Stimulated activated naive CD4-positive, alpha-beta T cell (primary cell): ENCODE measurements at regions not wholly inside any gene's neighbourhood (a gene's known extent, or its start where the extent isn't known, plus 50 kb on each side); places are given as distances from the start of the nearest gene placed in this dataset.
"Not testable (repeated sequence)": the region's sequence is repeated elsewhere in the genome, so short reads cannot be mapped to it uniquely, and the experiment has no call there.

Experiments
- DNase-seq, 6 experiments: peaks; one replicate each; lab custom pipeline; 2025; lab: John Stamatoyannopoulos, UW

GRCh38 chr5:122515210-122515609 is 203.2 kb downstream of the SNCAIP start:
- DNase-seq = not testable (repeated sequence)

- DNase-seq = no peak
Observed at GRCh38 chr5:122515709-122516431, 203.8 kb downstream of the SNCAIP start.

- DNase-seq = no peak
Observed at GRCh38 chr5:122516432-122516743, 204.4 kb downstream of the SNCAIP start.

- DNase-seq = no peak
Observed at GRCh38 chr5:122517091-122517490, 205.1 kb downstream of the SNCAIP start.

GRCh38 chr5:122523776-122524175 is 211.7 kb downstream of the SNCAIP start:
- no peak for DNase-seq

- DNase-seq = no peak
Observed at GRCh38 chr5:122527547-122527946, 215.5 kb downstream of the SNCAIP start.

GRCh38 chr5:122532035-122532434 is 220.0 kb downstream of the SNCAIP start:
- DNase-seq = no peak

GRCh38 chr5:122533825-122534224 is 221.8 kb downstream of the SNCAIP start:
- DNase-seq = no peak

- no peak for DNase-seq
Observed at GRCh38 chr5:122534829-122535228, 222.8 kb downstream of the SNCAIP start.

GRCh38 chr5:122541388-122541787 is 229.4 kb downstream of the SNCAIP start:
- no peak for DNase-seq

GRCh38 chr5:122545986-122546385 is 228.9 kb upstream of the SNX2 start:
- no peak for DNase-seq

- DNase-seq = no peak
Observed at GRCh38 chr5:122547219-122547618, 227.7 kb upstream of the SNX2 start.

- no peak for DNase-seq
Observed at GRCh38 chr5:122547669-122548068, 227.2 kb upstream of the SNX2 start.

GRCh38 chr5:122559676-122560075 is 215.2 kb upstream of the SNX2 start:
- no peak for DNase-seq

- no peak for DNase-seq
Observed at GRCh38 chr5:122561209-122561608, 213.7 kb upstream of the SNX2 start.

- DNase-seq = no peak
Observed at GRCh38 chr5:122565331-122565730, 209.5 kb upstream of the SNX2 start.

GRCh38 chr5:122576256-122577016 is 198.4 kb upstream of the SNX2 start:
- DNase-seq = no peak

GRCh38 chr5:122581629-122582028 is 193.3 kb upstream of the SNX2 start:
- no peak for DNase-seq

- DNase-seq = no peak
Observed at GRCh38 chr5:122584411-122585300, 190.2 kb upstream of the SNX2 start.

GRCh38 chr5:122585371-122585770 is 189.5 kb upstream of the SNX2 start:
- no peak for DNase-seq

GRCh38 chr5:122586351-122586750 is 188.5 kb upstream of the SNX2 start:
- DNase-seq = no peak

GRCh38 chr5:122591828-122592227 is 183.1 kb upstream of the SNX2 start:
- no peak for DNase-seq

- no peak for DNase-seq
Observed at GRCh38 chr5:122599000-122599399, 175.9 kb upstream of the SNX2 start.
